A549 (cell line): ENCODE measurements at regions not wholly inside any gene's neighbourhood (a gene's known extent, or its start where the extent isn't known, plus 50 kb on each side); places are given as distances from the start of the nearest gene placed in this dataset.

Source experiments
- ATAC-seq, 2 experiments: fragments of 200-7000 bp in 1 of 2; fragments of >200 bp in 1 of 2; cut with Nextera tagmentation in 1 of 2; cut with Tn5 transposase in 1 of 2; 3 replicates each; pipeline versions ENCODE4 v1.8.0 to v1.9.1; 2018 to 2020; ENCODE audit warnings: mild to moderate bottlenecking in 1 of 2, moderate library complexity in 1 of 2
- CTCF ChIA-PET: fragments of 300-600 bp; sonication (Branson Sonifier 250); formaldehyde crosslinking; extraction: SDS; loops from one replicate; lab custom pipeline; 2021; ENCODE audit warnings: antibody characterized with exemption, inconsistent platforms; lab: Yijun Ruan, JAX
- POLR2A ChIA-PET: fragments of 350-600 bp; formaldehyde crosslinking; extraction: SDS; loops from one replicate; lab custom pipeline; 2021; ENCODE audit warnings: antibody characterized with exemption, inconsistent platforms; lab: Yijun Ruan, JAX
- DNase-seq, 2 experiments: peaks; one replicate each; pipeline versions ENCODE4 v3.0.0 to v3.0.0-alpha.2; 2011 to 2016; ENCODE audit warnings: low read depth in 1 of 2, low spot score in 1 of 2
- FAIRE-seq: peaks from 2 replicates; lab custom pipeline; 2011; peaks lifted over from hg19 to GRCh38; lab: Jason Lieb, UNC
- H3K27ac ChIP-seq, 2 experiments: fragments of >200 bp; sonication (Bioruptor Twin); formaldehyde crosslinking; 3 replicates each; pipeline ENCODE4 v1.5.1; 2016 to 2017
- H3K4me1 ChIP-seq: fragments of >200 bp; sonication (Bioruptor Twin); formaldehyde crosslinking; 3 replicates; pipeline ENCODE4 v1.6.1; 2016
- H3K4me2 ChIP-seq: fragments of >200 bp; sonication (Bioruptor Twin); formaldehyde crosslinking; 3 replicates; pipeline ENCODE4 v1.6.1; 2016
- H3K4me3 ChIP-seq: fragments of >200 bp; sonication (Bioruptor Twin); formaldehyde crosslinking; 3 replicates; pipeline ENCODE4 v1.5.1; 2016
- H3K9me3 ChIP-seq: fragments of >200 bp; sonication (Bioruptor Twin); formaldehyde crosslinking; 3 replicates; pipeline ENCODE4 v1.6.1; 2016
- BHLHE40 ChIP-seq: IDR thresholded peaks from 2 replicates; pipeline ENCODE4 v1.6.1; 2012; ENCODE audit warnings: low read depth, low read length, inconsistent platforms
- CEBPB ChIP-seq, 2 experiments: fragments of >200 bp in 1 of 2; sonication (Bioruptor Twin) in 1 of 2; formaldehyde crosslinking in 1 of 2; IDR thresholded peaks; 2 replicates each; pipeline ENCODE4 v1.6.1; 2012 to 2016
- CHD4 ChIP-seq: fragments of 200-600 bp; sonication (generic); IDR thresholded peaks from 2 replicates; pipeline ENCODE4 v1.6.1; 2016; ENCODE audit warnings: antibody characterized with exemption, mild to moderate bottlenecking, borderline replicate concordance
- CTCF ChIP-seq: fragments of >200 bp; sonication (Bioruptor Twin); formaldehyde crosslinking; IDR thresholded peaks from 3 replicates; pipeline ENCODE4 v1.5.1; 2016
- ESRRA ChIP-seq: fragments of 150-350 bp; IDR thresholded peaks from 2 replicates; pipeline ENCODE4 v1.6.1; 2014; ENCODE audit warnings: mild to moderate bottlenecking, low read length, borderline replicate concordance
- FOSB ChIP-seq: fragments of 250-450 bp; sonication (Bioruptor Pico); IDR thresholded peaks from 2 replicates; pipeline ENCODE4 v1.5.0; 2020; ENCODE audit warnings: mild to moderate bottlenecking, moderate library complexity
- FOSL2 ChIP-seq, 2 experiments: fragments of 450-650 bp in 1 of 2; fragments of >200 bp in 1 of 2; sonication (Bioruptor Twin) in 1 of 2; formaldehyde crosslinking; IDR thresholded peaks; 2 replicates each; pipeline versions ENCODE4 v1.5.0 to v1.6.1; 2016 to 2020; ENCODE audit warnings: mild to moderate bottlenecking in 1 of 2, moderate library complexity in 1 of 2
- HDAC2 ChIP-seq: fragments of 200-600 bp; sonication (generic); IDR thresholded peaks from 2 replicates; pipeline ENCODE4 v1.6.1; 2016
- HES2 ChIP-seq: fragments of >200 bp; sonication (Bioruptor Twin); formaldehyde crosslinking; IDR thresholded peaks from 2 replicates; pipeline ENCODE4 v1.6.1; 2016
- HEYL ChIP-seq: fragments of 250-450 bp; sonication (Bioruptor Pico); IDR thresholded peaks from 2 replicates; pipeline ENCODE4 v1.8.0; 2021; ENCODE audit warnings: mild to moderate bottlenecking, moderate library complexity
- HOXB13 ChIP-seq: fragments of 250-450 bp; sonication (Bioruptor Pico); IDR thresholded peaks from 2 replicates; pipeline ENCODE4 v1.5.0; 2020; ENCODE audit warnings: low read depth, mild to moderate bottlenecking, moderate library complexity
- HOXB5 ChIP-seq: fragments of 250-450 bp; sonication (Bioruptor Pico); IDR thresholded peaks from 2 replicates; pipeline ENCODE4 v1.5.0; 2020; ENCODE audit warnings: mild to moderate bottlenecking, moderate library complexity
- MAX ChIP-seq: IDR thresholded peaks from 2 replicates; pipeline ENCODE4 v1.6.1; 2012
- MAZ ChIP-seq: fragments of 150-350 bp; IDR thresholded peaks from 2 replicates; pipeline ENCODE4 v1.6.1; 2014; ENCODE audit warnings: antibody characterized with exemption, low read depth, low read length, borderline replicate concordance
- NFE2L2 ChIP-seq: fragments of 150-350 bp; conservative IDR thresholded peaks from 2 replicates; pipeline ENCODE4 v1.6.1; 2014; ENCODE audit warnings: low read length
- NR3C1 ChIP-seq: fragments of >200 bp; sonication (Bioruptor Twin); formaldehyde crosslinking; IDR thresholded peaks from 3 replicates; pipeline ENCODE4 v1.6.1; 2017
- PHF8 ChIP-seq: fragments of 200-600 bp; sonication (generic); IDR thresholded peaks from 2 replicates; pipeline ENCODE4 v1.6.1; 2016; ENCODE audit warnings: low read depth, mild to moderate bottlenecking, antibody characterized with exemption, moderate library complexity, borderline replicate concordance
- POLR2AphosphoS2 ChIP-seq: conservative IDR thresholded peaks from 2 replicates; pipeline ENCODE4 v1.6.1; 2012; ENCODE audit warnings: low read length, improper control_type of control experiment, inconsistent platforms
- RARB ChIP-seq: fragments of 250-450 bp; sonication (Bioruptor Pico); IDR thresholded peaks from 2 replicates; pipeline ENCODE4 v1.8.0; 2021; ENCODE audit warnings: mild to moderate bottlenecking, moderate library complexity
- ZC3H11A ChIP-seq: fragments of 450-650 bp; IDR thresholded peaks from 2 replicates; pipeline ENCODE4 v1.6.1; 2014; ENCODE audit warnings: antibody characterized with exemption, mild to moderate bottlenecking
- ZNF302 ChIP-seq: fragments of 250-450 bp; sonication (Bioruptor Pico); IDR thresholded peaks from 2 replicates; pipeline ENCODE4 v1.9.0; 2021; ENCODE audit warnings: inconsistent platforms, mild to moderate bottlenecking, moderate library complexity
- WGBS: methylation state at CpG from one replicate; pipeline ENCODE4 v1.1.6; 2017; ENCODE audit errors: missing lambda C conversion rate; 5-methylcytosine and 5-hydroxymethylcytosine counted together

- ATAC-seq (no peak), DNase-seq (no peak), FAIRE-seq (no peak)
- no peak for TF ChIP-seq MAZ
- TF ChIP-seq RARB (CRISPR knock-in tag): no peak
- no peak for TF ChIP-seq FOSB
- no peak for TF ChIP-seq BHLHE40
- no peak for TF ChIP-seq POLR2AphosphoS2
- no peak for TF ChIP-seq FOSL2 (IDR thresholded peaks at IDR 0.05)
- TF ChIP-seq FOSL2 (CRISPR knock-in tag; IDR thresholded peaks at IDR 0.05): no peak
- no peak for TF ChIP-seq MAX
- no peak for TF ChIP-seq HOXB5
- no peak for TF ChIP-seq ESRRA
- TF ChIP-seq HDAC2: no peak
- Histone ChIP-seq H3K27ac (no peak overlapping the region), H3K9me3 (no peaks in the 10 kb centered on the region; the same call in 2 of the 3 replicates), H3K4me2 (no peak overlapping the region), H3K4me3 (no peak overlapping the region), H3K4me1 (no peaks in the 10 kb centered on the region)
- CTCF ChIA-PET: no interaction called here
- 2% methylated on average over 1 of the region's 1 CpG for WGBS
- POLR2A ChIA-PET: no interaction called here
These were observed 166.9 kb upstream of the ROBO2 start for GRCh38 chr3:76872999-76873398.

- TF ChIP-seq HEYL (CRISPR knock-in tag) (no peak), ZC3H11A (no peak), CEBPB (IDR thresholded peaks at IDR 0.05) (no peak), CTCF (no peak), FOSB (no peak)
- WGBS: 54% methylated on average over 10 of the region's 10 CpGs
- H3K9me3 ChIP-seq: no peaks in the 10 kb centered on the region; the same call in 2 of the 3 replicates
- ATAC-seq (no peak), DNase-seq (no peak), FAIRE-seq (no peak)
- H3K27ac ChIP-seq: no peak overlapping the region
- H3K4me1 ChIP-seq: no peaks in the 10 kb centered on the region
- ChIA-PET POLR2A (no interaction called here), CTCF (no interaction called here)
- no peak overlapping the region for H3K4me2 ChIP-seq
- H3K4me3 ChIP-seq: no peak overlapping the region
These were observed 166.2 kb upstream of the ROBO2 start for GRCh38 chr3:76873532-76874242.

GRCh38 chr3:76879959-76880358, 159.9 kb upstream of the ROBO2 start:
- ChIA-PET POLR2A (no interaction called here), CTCF (no interaction called here)
- TF ChIP-seq HES2 (no peak), HOXB13 (CRISPR knock-in tag) (no peak)
- FAIRE-seq (no peak), DNase-seq (no peak), ATAC-seq (no peak)
- WGBS: 8% methylated on average over 3 of the region's 3 CpGs
- Histone ChIP-seq H3K4me2 (no peak overlapping the region), H3K4me1 (no peaks in the 10 kb centered on the region), H3K4me3 (no peak overlapping the region), H3K27ac (no peak overlapping the region), H3K9me3 (no peaks in the 10 kb centered on the region)

GRCh38 chr3:76886761-76887500, 153.0 kb upstream of the ROBO2 start:
- CTCF ChIA-PET: no interaction called here
- no peak overlapping the region for H3K27ac ChIP-seq
- H3K9me3 ChIP-seq: no peaks in the 10 kb centered on the region
- ATAC-seq (no peak), FAIRE-seq (no peak), DNase-seq (no peak)
- no peak overlapping the region for H3K4me2 ChIP-seq
- H3K4me1 ChIP-seq: no peaks in the 10 kb centered on the region
- TF ChIP-seq NFE2L2: no peak
- TF ChIP-seq ZNF302: no peak
- TF ChIP-seq CHD4: no peak
- TF ChIP-seq NR3C1: no peak
- no peak for TF ChIP-seq HEYL (CRISPR knock-in tag)
- TF ChIP-seq PHF8: no peak
- WGBS: 5% methylated on average over 3 of the region's 3 CpGs
- POLR2A ChIA-PET: no interaction called here
- H3K4me3 ChIP-seq: no peak overlapping the region
